ENCODE measurements at regions not wholly inside any gene's neighbourhood (a gene's known extent, or its start where the extent isn't known, plus 50 kb on each side); places are given as distances from the start of the nearest gene placed in this dataset.
"Not testable (repeated sequence)": the region's sequence is repeated elsewhere in the genome, so short reads cannot be mapped to it uniquely, and the experiment has no call there.

DNA sequence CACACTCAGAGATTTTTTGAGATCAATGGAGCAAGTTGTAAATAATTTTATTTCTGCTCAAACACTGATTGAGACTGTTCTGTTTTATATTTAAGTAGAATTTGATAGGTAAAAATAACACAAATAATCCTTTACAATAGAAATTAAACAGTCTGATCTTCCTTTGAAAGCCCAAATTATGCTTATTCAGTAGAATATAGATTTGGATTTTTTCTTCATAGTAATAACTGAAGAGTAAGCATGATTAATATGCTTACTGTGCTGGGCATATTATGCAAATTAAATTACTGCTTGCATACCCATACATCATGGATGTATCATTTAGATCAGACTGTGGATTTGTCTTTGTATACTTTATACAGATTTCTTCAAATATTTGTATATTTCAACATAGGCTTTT, 121.4 kb downstream of the LEPR start:
- H3K9me3 Mint-ChIP-seq, result peaks cover 5% of the 10 kb centered on the region
- no peaks in the 10 kb centered on the region for H3K36me3 ChIP-seq
- H4K20me1 ChIP-seq (ENCODE audit: low read depth), result no peaks in the 10 kb centered on the region
- no peak overlapping the region for H3K4me3 ChIP-seq
- peaks cover 2% of the 10 kb centered on the region for H3K27me3 Mint-ChIP-seq (ENCODE audit: insufficient read depth, low read depth)
- H3K27ac Mint-ChIP-seq, result no peak overlapping the region
- no peak for DNase-seq (ENCODE audit: low spot score)
- TF ChIP-seq EZH2 (IDR thresholded peaks at IDR 0.05) (no peak), EZH2phosphoT487 (IDR thresholded peaks at IDR 0.05) (no peak)
- TF ChIP-seq, protein P1, sequence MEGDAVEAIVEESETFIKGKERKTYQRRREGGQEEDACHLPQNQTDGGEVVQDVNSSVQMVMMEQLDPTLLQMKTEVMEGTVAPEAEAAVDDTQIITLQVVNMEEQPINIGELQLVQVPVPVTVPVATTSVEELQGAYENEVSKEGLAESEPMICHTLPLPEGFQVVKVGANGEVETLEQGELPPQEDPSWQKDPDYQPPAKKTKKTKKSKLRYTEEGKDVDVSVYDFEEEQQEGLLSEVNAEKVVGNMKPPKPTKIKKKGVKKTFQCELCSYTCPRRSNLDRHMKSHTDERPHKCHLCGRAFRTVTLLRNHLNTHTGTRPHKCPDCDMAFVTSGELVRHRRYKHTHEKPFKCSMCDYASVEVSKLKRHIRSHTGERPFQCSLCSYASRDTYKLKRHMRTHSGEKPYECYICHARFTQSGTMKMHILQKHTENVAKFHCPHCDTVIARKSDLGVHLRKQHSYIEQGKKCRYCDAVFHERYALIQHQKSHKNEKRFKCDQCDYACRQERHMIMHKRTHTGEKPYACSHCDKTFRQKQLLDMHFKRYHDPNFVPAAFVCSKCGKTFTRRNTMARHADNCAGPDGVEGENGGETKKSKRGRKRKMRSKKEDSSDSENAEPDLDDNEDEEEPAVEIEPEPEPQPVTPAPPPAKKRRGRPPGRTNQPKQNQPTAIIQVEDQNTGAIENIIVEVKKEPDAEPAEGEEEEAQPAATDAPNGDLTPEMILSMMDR (IDR thresholded peaks at IDR 0.05), result no peak
- no peaks in the 10 kb centered on the region for H3K27me3 ChIP-seq
- H3K4me2 ChIP-seq, result no peak overlapping the region
- H3K9ac ChIP-seq, result no peak overlapping the region
- H3K36me3 Mint-ChIP-seq, result no peaks in the 10 kb centered on the region
- no peaks in the 10 kb centered on the region for H3K4me1 ChIP-seq
- H3K9me3 ChIP-seq (ENCODE audit: low read depth), result no peaks in the 10 kb centered on the region
- H3K27ac ChIP-seq, result no peak overlapping the region
- no peak overlapping the region for H3K4me3 Mint-ChIP-seq
- no peaks in the 10 kb centered on the region for H3K79me2 ChIP-seq (ENCODE audit: low read depth)
- peaks cover 6% of the 10 kb centered on the region for H3K4me1 Mint-ChIP-seq
- no peaks in the 10 kb centered on the region for H3F3A ChIP-seq (ENCODE audit: low read depth)
- H2AFZ ChIP-seq (replicated peaks), result no peak overlapping the region

- H3F3A ChIP-seq (ENCODE audit: low read depth); DNase-seq (ENCODE audit: low spot score); H3K27ac Mint-ChIP-seq; H3K9me3 ChIP-seq (ENCODE audit: low read depth); H2AFZ ChIP-seq (replicated peaks); H3K4me1 Mint-ChIP-seq; H3K9ac ChIP-seq; H3K27me3 ChIP-seq; H3K36me3 Mint-ChIP-seq; H3K4me1 ChIP-seq; H3K27ac ChIP-seq; H3K4me3 ChIP-seq; H3K9me3 Mint-ChIP-seq; H4K20me1 ChIP-seq (ENCODE audit: low read depth); H3K4me3 Mint-ChIP-seq; H3K27me3 Mint-ChIP-seq (ENCODE audit: insufficient read depth, low read depth); H3K4me2 ChIP-seq; H3K79me2 ChIP-seq (ENCODE audit: low read depth); H3K36me3 ChIP-seq: not testable (repeated sequence)
Observed at GRCh38 chr1:65542592-65542991, 122.1 kb downstream of the LEPR start.

GRCh38 chr1:65550306-65551010, 130.0 kb downstream of the LEPR start:
- H4K20me1 ChIP-seq (ENCODE audit: low read depth); H3K27ac ChIP-seq; H3K27me3 ChIP-seq; DNase-seq (ENCODE audit: low spot score); H3K36me3 ChIP-seq; H3K27me3 Mint-ChIP-seq (ENCODE audit: insufficient read depth, low read depth); H3K27ac Mint-ChIP-seq; H3K9ac ChIP-seq; H3K9me3 ChIP-seq (ENCODE audit: low read depth); H3K79me2 ChIP-seq (ENCODE audit: low read depth); H3K36me3 Mint-ChIP-seq: not testable (repeated sequence)
- peaks cover 12% of the 10 kb centered on the region for H3K4me1 ChIP-seq
- H3K4me3 ChIP-seq, result peak overlapping the region; percentile 35
- H3K4me2 ChIP-seq, result peak overlapping the region; percentile 58
- H3K4me1 Mint-ChIP-seq, result peaks cover 17% of the 10 kb centered on the region
- peak overlapping the region; percentile 71 for H3K4me3 Mint-ChIP-seq
- peak overlapping the region; percentile 82 for H2AFZ ChIP-seq (replicated peaks)
- H3F3A ChIP-seq (ENCODE audit: low read depth), result peaks cover 13% of the 10 kb centered on the region
- H3K9me3 Mint-ChIP-seq, result peaks cover 19% of the 10 kb centered on the region

DNA sequence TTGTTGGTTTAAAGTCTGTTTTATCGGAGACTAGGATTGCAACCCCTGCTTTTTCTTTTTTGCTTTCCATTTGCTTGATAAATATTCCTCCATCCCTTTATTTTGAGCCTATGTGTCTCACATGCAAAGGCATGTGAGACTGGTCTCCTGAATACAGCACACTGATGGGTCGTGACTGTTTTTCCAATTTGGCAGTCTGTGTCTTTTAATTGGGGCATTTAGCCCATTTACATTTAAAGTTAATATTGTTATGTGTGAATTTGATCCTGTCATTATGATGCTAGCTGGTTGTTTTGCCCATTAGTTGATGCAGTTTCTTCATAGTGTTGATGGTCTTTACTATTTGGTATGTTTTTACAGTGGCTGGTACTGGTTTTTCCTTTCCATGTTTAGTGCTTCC, 132.0 kb downstream of the LEPR start:
- not testable (repeated sequence) for H3K27ac Mint-ChIP-seq, H3K4me3 Mint-ChIP-seq
- H3K9me3 Mint-ChIP-seq, result peaks cover 17% of the 10 kb centered on the region

DNA sequence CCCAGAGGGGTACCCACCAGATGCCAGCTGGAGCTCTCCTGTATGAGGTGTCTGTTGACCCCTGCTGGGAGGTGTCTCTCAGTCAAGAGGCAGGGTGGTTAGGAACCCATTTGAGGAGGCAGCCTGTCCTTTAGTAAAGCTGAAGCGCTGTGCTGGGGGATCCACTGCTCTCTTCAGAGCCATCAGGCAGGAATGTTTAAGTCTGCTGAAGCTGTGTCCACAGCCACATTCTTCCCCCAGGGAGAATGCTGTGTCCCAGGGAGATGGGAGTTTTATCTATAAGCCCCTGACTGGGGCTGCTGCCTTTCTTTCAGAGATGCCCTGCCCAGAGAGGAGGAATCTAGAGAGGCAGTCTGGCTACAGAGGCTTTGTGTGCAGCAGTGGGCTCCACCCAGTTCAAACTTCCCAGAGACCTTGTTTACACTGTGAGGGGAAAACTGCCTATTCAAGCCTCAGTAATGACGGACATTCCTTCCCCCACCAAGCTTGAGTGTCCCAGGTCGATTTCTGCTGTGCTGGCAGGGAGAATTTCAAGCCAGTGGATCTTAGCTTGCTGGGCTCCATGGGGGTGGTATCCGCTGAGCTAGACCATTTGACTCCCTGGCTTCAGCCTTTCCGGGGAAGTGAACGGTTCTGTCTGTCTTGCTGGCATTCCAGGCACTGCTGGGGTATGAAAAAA, 133.8 kb downstream of the LEPR start:
- not testable (repeated sequence) for H3K36me3 ChIP-seq; H3K27me3 ChIP-seq; H4K20me1 ChIP-seq (ENCODE audit: low read depth); H3K27me3 Mint-ChIP-seq (ENCODE audit: insufficient read depth, low read depth); H3K4me3 ChIP-seq; H3K79me2 ChIP-seq (ENCODE audit: low read depth); H3K36me3 Mint-ChIP-seq; H3K9ac ChIP-seq; H3K4me3 Mint-ChIP-seq; H3K9me3 ChIP-seq (ENCODE audit: low read depth)
- peak; percentile 54 for DNase-seq (ENCODE audit: low spot score)
- peaks cover 17% of the 10 kb centered on the region for H3K4me1 Mint-ChIP-seq
- peak overlapping the region; percentile 63 for H2AFZ ChIP-seq (replicated peaks)
- peak overlapping the region; percentile 52 for H3K4me2 ChIP-seq
- peaks cover 12% of the 10 kb centered on the region for H3K4me1 ChIP-seq
- H3F3A ChIP-seq (ENCODE audit: low read depth), result peaks cover 13% of the 10 kb centered on the region
- peak overlapping the region; percentile 82 for H3K27ac Mint-ChIP-seq
- peak overlapping the region; percentile 76 for H3K27ac ChIP-seq
- H3K9me3 Mint-ChIP-seq, result peaks cover 17% of the 10 kb centered on the region

More for the DNA sequence above, 132.0 kb downstream of the LEPR start:
- H3K4me2 ChIP-seq; H3K27me3 Mint-ChIP-seq (ENCODE audit: insufficient read depth, low read depth); H3K36me3 Mint-ChIP-seq; H3K27ac ChIP-seq; H3K9me3 ChIP-seq (ENCODE audit: low read depth); H4K20me1 ChIP-seq (ENCODE audit: low read depth); H3K79me2 ChIP-seq (ENCODE audit: low read depth); H3K36me3 ChIP-seq; H2AFZ ChIP-seq (replicated peaks); H3K4me3 ChIP-seq; DNase-seq (ENCODE audit: low spot score); H3K27me3 ChIP-seq; H3K9ac ChIP-seq: not testable (repeated sequence)
- Histone ChIP-seq H3K4me1 (peaks cover 12% of the 10 kb centered on the region), H3F3A (ENCODE audit: low read depth) (peaks cover 13% of the 10 kb centered on the region)
- H3K4me1 Mint-ChIP-seq, result peaks cover 17% of the 10 kb centered on the region

Measured in neural progenitor cell (in vitro differentiated cells).